ENCODE measurements at regions not wholly inside any gene's neighbourhood (a gene's known extent, or its start where the extent isn't known, plus 50 kb on each side); places are given as distances from the start of the nearest gene placed in this dataset.

- intact Hi-C loops (cut with micrococcal nuclease) = no loop called here
- H4K20me1 ChIP-seq (ENCODE audit: control insufficient read depth, insufficient read depth, low read length, poor library complexity, severe bottlenecking) = no peaks in the 10 kb centered on the region
- peaks cover 0 to 4% (median 0%) of the 10 kb centered on the region in 3 donors for H3K9me3 ChIP-seq (ENCODE audit: control extremely low read depth in 1 of 3, control insufficient read depth in 2 of 3, insufficient read depth in 1 of 3, low read length in 2 of 3)
- WGBS (ENCODE audit: insufficient coverage) = 97% methylated on average over 7 of the region's 7 CpGs
- ATAC-seq (ENCODE audit: low read depth) (no peak), DNase-seq (no peak)
- Mint-ChIP-seq H3K4me1 (no peaks in the 10 kb centered on the region), H3K4me3 (no peak overlapping the region), H3K27me3 (peaks cover 8% of the 10 kb centered on the region), H3K9me3 (ENCODE audit: insufficient read depth) (no peaks in the 10 kb centered on the region), H3K27ac (no peak overlapping the region)
- no peak overlapping the region for H2AFZ ChIP-seq (ENCODE audit: insufficient read depth, low read depth, low read length, poor library complexity, severe bottlenecking)
- H3K36me3 ChIP-seq (replicated peaks in 1 of 2; ENCODE audit: control extremely low read depth in 1 of 2, control insufficient read depth in 1 of 2, extremely low read depth in 1 of 2, insufficient read depth in 2 of 2, low read length in 1 of 2) = no peaks in the 10 kb centered on the region
- no peak overlapping the region for H3K4me3 ChIP-seq (ENCODE audit: control extremely low read depth in 1 of 5, extremely low read depth in 1 of 5, insufficient read depth in 1 of 5, low read depth in 2 of 5, low read length in 4 of 5)
- H3K9ac ChIP-seq (ENCODE audit: low read length) = no peak overlapping the region
- H3K79me2 ChIP-seq (ENCODE audit: control insufficient read depth, insufficient read depth, low read length) = no peaks in the 10 kb centered on the region
- H3K27me3 ChIP-seq (replicated peaks in 1 of 4; ENCODE audit: control extremely low read depth in 1 of 4, control insufficient read depth in 3 of 4, insufficient read depth in 4 of 4, low read length in 3 of 4) = no peaks in the 10 kb centered on the region
- no peak overlapping the region for H3K4me2 ChIP-seq (replicated peaks; ENCODE audit: low read depth, low read length, poor library complexity, severe bottlenecking)
- ChIA-PET POLR2A (no interaction called here), CTCF (no interaction called here)
- TF ChIP-seq, protein P1, sequence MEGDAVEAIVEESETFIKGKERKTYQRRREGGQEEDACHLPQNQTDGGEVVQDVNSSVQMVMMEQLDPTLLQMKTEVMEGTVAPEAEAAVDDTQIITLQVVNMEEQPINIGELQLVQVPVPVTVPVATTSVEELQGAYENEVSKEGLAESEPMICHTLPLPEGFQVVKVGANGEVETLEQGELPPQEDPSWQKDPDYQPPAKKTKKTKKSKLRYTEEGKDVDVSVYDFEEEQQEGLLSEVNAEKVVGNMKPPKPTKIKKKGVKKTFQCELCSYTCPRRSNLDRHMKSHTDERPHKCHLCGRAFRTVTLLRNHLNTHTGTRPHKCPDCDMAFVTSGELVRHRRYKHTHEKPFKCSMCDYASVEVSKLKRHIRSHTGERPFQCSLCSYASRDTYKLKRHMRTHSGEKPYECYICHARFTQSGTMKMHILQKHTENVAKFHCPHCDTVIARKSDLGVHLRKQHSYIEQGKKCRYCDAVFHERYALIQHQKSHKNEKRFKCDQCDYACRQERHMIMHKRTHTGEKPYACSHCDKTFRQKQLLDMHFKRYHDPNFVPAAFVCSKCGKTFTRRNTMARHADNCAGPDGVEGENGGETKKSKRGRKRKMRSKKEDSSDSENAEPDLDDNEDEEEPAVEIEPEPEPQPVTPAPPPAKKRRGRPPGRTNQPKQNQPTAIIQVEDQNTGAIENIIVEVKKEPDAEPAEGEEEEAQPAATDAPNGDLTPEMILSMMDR (IDR thresholded peaks at IDR 0.05) = no peak
- no peak for TF ChIP-seq EZH2 (IDR thresholded peaks at IDR 0.05; ENCODE audit: borderline replicate concordance, insufficient read depth, low read depth, low read length, poor library complexity, severe bottlenecking)
- no peak overlapping the region for H3K27ac ChIP-seq (ENCODE audit: low read length in 2 of 2)
- no peaks in the 10 kb centered on the region for H3K4me1 ChIP-seq (ENCODE audit: control insufficient read depth in 2 of 2, insufficient read depth in 2 of 2, low read length in 2 of 2)
Observed at GRCh38 chr4:54473077-54473545, 184.6 kb upstream of the KIT start.

GRCh38 chr4:54473798-54474197 lies 184.0 kb upstream of the KIT start:
- no peak for ATAC-seq (ENCODE audit: low read depth)
- intact Hi-C loops (cut with micrococcal nuclease) = no loop called here
- peaks cover under 1% of the 10 kb centered on the region for H3K9me3 Mint-ChIP-seq (ENCODE audit: insufficient read depth)
- H3K9me3 ChIP-seq (ENCODE audit: control extremely low read depth in 1 of 3, control insufficient read depth in 2 of 3, insufficient read depth in 1 of 3, low read length in 2 of 3) = peaks cover 0 to 2% (median 0%) of the 10 kb centered on the region in 3 donors
- no peaks in the 10 kb centered on the region for H3K4me1 ChIP-seq (ENCODE audit: control insufficient read depth in 2 of 2, insufficient read depth in 2 of 2, low read length in 2 of 2)
- no peaks in the 10 kb centered on the region for H3K4me1 Mint-ChIP-seq
- POLR2A ChIA-PET = no interaction called here
- no peak overlapping the region for H2AFZ ChIP-seq (ENCODE audit: insufficient read depth, low read depth, low read length, poor library complexity, severe bottlenecking)
- H3K27me3 ChIP-seq (replicated peaks in 1 of 4; ENCODE audit: control extremely low read depth in 1 of 4, control insufficient read depth in 3 of 4, insufficient read depth in 4 of 4, low read length in 3 of 4) = no peaks in the 10 kb centered on the region
- no peaks in the 10 kb centered on the region for H3K79me2 ChIP-seq (ENCODE audit: control insufficient read depth, insufficient read depth, low read length)
- peaks cover 8% of the 10 kb centered on the region for H3K27me3 Mint-ChIP-seq
- DNase-seq = no peak
- no peaks in the 10 kb centered on the region for H4K20me1 ChIP-seq (ENCODE audit: control insufficient read depth, insufficient read depth, low read length, poor library complexity, severe bottlenecking)
- no peak overlapping the region for H3K4me2 ChIP-seq (replicated peaks; ENCODE audit: low read depth, low read length, poor library complexity, severe bottlenecking)
- CTCF ChIA-PET = no interaction called here
- 100% methylated on average over 2 of the region's 6 CpGs for WGBS (ENCODE audit: insufficient coverage)
- H3K36me3 ChIP-seq (replicated peaks in 1 of 2; ENCODE audit: control extremely low read depth in 1 of 2, control insufficient read depth in 1 of 2, extremely low read depth in 1 of 2, insufficient read depth in 2 of 2, low read length in 1 of 2) = no peaks in the 10 kb centered on the region
- H3K4me3 Mint-ChIP-seq = no peak overlapping the region
- no peak overlapping the region for H3K4me3 ChIP-seq (ENCODE audit: control extremely low read depth in 1 of 5, extremely low read depth in 1 of 5, insufficient read depth in 1 of 5, low read depth in 2 of 5, low read length in 4 of 5)
- H3K27ac ChIP-seq (ENCODE audit: low read length in 2 of 2) = no peak overlapping the region
- no peak overlapping the region for H3K9ac ChIP-seq (ENCODE audit: low read length)
- H3K27ac Mint-ChIP-seq = no peak overlapping the region
- TF ChIP-seq EZH2 (IDR thresholded peaks at IDR 0.05; ENCODE audit: borderline replicate concordance, insufficient read depth, low read depth, low read length, poor library complexity, severe bottlenecking) = no peak
- TF ChIP-seq, protein P1 (IDR thresholded peaks at IDR 0.05) = no peak

Data from B cell (primary cell).